IPS DF 6.9 (cell line): ENCODE measurements at regions not wholly inside any gene's neighbourhood (a gene's known extent, or its start where the extent isn't known, plus 50 kb on each side); places are given as distances from the start of the nearest gene placed in this dataset.

Experiments used
- DNase-seq: peaks from one replicate; pipeline ENCODE4 v3.0.0-alpha.2; 2013; ENCODE audit warnings: low read depth, low spot score
- H3K27ac ChIP-seq: one replicate; pipeline ENCODE4 v1.5.1; 2013; ENCODE audit warnings: low read length, control low read depth
- H3K27me3 ChIP-seq: 2 replicates; pipeline ENCODE4 v1.6.1; 2013; ENCODE audit warnings: mild to moderate bottlenecking, low read length; ENCODE audit not compliant: control insufficient read depth, insufficient read depth
- H3K36me3 ChIP-seq: 2 replicates; pipeline ENCODE4 v1.6.1; 2013; ENCODE audit warnings: low read length; ENCODE audit not compliant: control insufficient read depth, insufficient read depth
- H3K4me1 ChIP-seq: 2 replicates; pipeline ENCODE4 v1.6.1; 2013; ENCODE audit warnings: low read length; ENCODE audit not compliant: control insufficient read depth, insufficient read depth
- H3K4me3 ChIP-seq: 2 replicates; pipeline ENCODE4 v1.5.1; 2013; ENCODE audit warnings: mild to moderate bottlenecking, low read length
- H3K9me3 ChIP-seq: 2 replicates; pipeline ENCODE4 v1.6.1; 2013; ENCODE audit warnings: low read length, inconsistent platforms; ENCODE audit not compliant: control insufficient read depth, insufficient read depth
- WGBS: extraction: QIAGEN DNeasy Blood & Tissue Kit; methylation state at CpG from one replicate; pipeline ENCODE4 v1.1.7; 2013; ENCODE audit warnings: mixed read lengths, missing lambda C conversion rate; ENCODE audit not compliant: insufficient read length, insufficient coverage; 5-methylcytosine and 5-hydroxymethylcytosine counted together

- DNase-seq = no peak
- no peaks in the 10 kb centered on the region for H3K36me3 ChIP-seq
- WGBS = no CpG with 5 or more reads among the region's 7 CpGs
- H3K4me3 ChIP-seq = no peak overlapping the region
- H3K27ac ChIP-seq = no peak overlapping the region
- H3K27me3 ChIP-seq = no peaks in the 10 kb centered on the region
- no peaks in the 10 kb centered on the region for H3K4me1 ChIP-seq
- H3K9me3 ChIP-seq = no peaks in the 10 kb centered on the region
Measured at GRCh38 chr13:106623799-106624460, 56.0 kb upstream of the ARGLU1 start.

GRCh38 chr13:106621833-106622232 lies 53.9 kb upstream of the ARGLU1 start:
- Histone ChIP-seq H3K27ac (no peak overlapping the region), H3K4me3 (no peak overlapping the region), H3K4me1 (no peaks in the 10 kb centered on the region), H3K36me3 (no peaks in the 10 kb centered on the region), H3K9me3 (no peaks in the 10 kb centered on the region), H3K27me3 (no peaks in the 10 kb centered on the region)
- no CpG with 5 or more reads among the region's 1 CpG for WGBS
- no peak for DNase-seq

- WGBS = no CpG with 5 or more reads among the region's 10 CpGs
- Histone ChIP-seq H3K4me3 (no peak overlapping the region), H3K9me3 (no peaks in the 10 kb centered on the region), H3K36me3 (no peaks in the 10 kb centered on the region), H3K27ac (no peak overlapping the region), H3K4me1 (no peaks in the 10 kb centered on the region), H3K27me3 (no peaks in the 10 kb centered on the region)
- peak; percentile 37 for DNase-seq
Measured at GRCh38 chr13:106619688-106620555, 52.0 kb upstream of the ARGLU1 start.
